K562 (cell line): ENCODE measurements at regions not wholly inside any gene's neighbourhood (a gene's known extent, or its start where the extent isn't known, plus 50 kb on each side); places are given as distances from the start of the nearest gene placed in this dataset.

Experiments used
- GABPB2 ChIP-seq: fragments of 250-450 bp; sonication (Bioruptor Pico); conservative IDR thresholded peaks from 2 replicates; pipeline ENCODE4 v1.5.1; 2021; ENCODE audit warnings: mild to moderate bottlenecking
- TF ChIP-seq, protein P1 (sequence below): fragments of 450-650 bp; IDR thresholded peaks from 2 replicates; pipeline ENCODE4 v1.6.1; 2016; ENCODE audit warnings: mild to moderate bottlenecking, moderate library complexity

DNA sequence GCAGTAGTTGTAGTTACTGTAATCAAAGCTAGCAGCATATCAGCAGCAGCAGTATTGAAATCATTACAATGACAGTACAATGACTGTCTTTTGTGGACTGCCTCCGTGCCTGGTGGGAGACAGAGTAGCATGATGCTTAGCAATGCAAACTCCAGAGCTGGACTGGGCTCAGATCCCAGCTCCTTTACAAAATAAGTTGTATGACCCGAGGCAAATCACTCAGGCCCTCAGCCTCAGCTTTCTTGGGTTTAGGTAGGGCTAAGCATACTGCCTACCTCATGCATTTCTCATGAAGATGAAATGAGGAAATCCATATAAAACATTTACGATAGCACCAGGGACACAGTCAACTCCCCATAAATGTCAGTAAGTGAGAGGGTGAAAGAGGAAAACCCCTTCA is 170.7 kb downstream of the TTC32 start (continued):
- TF ChIP-seq, protein P1, sequence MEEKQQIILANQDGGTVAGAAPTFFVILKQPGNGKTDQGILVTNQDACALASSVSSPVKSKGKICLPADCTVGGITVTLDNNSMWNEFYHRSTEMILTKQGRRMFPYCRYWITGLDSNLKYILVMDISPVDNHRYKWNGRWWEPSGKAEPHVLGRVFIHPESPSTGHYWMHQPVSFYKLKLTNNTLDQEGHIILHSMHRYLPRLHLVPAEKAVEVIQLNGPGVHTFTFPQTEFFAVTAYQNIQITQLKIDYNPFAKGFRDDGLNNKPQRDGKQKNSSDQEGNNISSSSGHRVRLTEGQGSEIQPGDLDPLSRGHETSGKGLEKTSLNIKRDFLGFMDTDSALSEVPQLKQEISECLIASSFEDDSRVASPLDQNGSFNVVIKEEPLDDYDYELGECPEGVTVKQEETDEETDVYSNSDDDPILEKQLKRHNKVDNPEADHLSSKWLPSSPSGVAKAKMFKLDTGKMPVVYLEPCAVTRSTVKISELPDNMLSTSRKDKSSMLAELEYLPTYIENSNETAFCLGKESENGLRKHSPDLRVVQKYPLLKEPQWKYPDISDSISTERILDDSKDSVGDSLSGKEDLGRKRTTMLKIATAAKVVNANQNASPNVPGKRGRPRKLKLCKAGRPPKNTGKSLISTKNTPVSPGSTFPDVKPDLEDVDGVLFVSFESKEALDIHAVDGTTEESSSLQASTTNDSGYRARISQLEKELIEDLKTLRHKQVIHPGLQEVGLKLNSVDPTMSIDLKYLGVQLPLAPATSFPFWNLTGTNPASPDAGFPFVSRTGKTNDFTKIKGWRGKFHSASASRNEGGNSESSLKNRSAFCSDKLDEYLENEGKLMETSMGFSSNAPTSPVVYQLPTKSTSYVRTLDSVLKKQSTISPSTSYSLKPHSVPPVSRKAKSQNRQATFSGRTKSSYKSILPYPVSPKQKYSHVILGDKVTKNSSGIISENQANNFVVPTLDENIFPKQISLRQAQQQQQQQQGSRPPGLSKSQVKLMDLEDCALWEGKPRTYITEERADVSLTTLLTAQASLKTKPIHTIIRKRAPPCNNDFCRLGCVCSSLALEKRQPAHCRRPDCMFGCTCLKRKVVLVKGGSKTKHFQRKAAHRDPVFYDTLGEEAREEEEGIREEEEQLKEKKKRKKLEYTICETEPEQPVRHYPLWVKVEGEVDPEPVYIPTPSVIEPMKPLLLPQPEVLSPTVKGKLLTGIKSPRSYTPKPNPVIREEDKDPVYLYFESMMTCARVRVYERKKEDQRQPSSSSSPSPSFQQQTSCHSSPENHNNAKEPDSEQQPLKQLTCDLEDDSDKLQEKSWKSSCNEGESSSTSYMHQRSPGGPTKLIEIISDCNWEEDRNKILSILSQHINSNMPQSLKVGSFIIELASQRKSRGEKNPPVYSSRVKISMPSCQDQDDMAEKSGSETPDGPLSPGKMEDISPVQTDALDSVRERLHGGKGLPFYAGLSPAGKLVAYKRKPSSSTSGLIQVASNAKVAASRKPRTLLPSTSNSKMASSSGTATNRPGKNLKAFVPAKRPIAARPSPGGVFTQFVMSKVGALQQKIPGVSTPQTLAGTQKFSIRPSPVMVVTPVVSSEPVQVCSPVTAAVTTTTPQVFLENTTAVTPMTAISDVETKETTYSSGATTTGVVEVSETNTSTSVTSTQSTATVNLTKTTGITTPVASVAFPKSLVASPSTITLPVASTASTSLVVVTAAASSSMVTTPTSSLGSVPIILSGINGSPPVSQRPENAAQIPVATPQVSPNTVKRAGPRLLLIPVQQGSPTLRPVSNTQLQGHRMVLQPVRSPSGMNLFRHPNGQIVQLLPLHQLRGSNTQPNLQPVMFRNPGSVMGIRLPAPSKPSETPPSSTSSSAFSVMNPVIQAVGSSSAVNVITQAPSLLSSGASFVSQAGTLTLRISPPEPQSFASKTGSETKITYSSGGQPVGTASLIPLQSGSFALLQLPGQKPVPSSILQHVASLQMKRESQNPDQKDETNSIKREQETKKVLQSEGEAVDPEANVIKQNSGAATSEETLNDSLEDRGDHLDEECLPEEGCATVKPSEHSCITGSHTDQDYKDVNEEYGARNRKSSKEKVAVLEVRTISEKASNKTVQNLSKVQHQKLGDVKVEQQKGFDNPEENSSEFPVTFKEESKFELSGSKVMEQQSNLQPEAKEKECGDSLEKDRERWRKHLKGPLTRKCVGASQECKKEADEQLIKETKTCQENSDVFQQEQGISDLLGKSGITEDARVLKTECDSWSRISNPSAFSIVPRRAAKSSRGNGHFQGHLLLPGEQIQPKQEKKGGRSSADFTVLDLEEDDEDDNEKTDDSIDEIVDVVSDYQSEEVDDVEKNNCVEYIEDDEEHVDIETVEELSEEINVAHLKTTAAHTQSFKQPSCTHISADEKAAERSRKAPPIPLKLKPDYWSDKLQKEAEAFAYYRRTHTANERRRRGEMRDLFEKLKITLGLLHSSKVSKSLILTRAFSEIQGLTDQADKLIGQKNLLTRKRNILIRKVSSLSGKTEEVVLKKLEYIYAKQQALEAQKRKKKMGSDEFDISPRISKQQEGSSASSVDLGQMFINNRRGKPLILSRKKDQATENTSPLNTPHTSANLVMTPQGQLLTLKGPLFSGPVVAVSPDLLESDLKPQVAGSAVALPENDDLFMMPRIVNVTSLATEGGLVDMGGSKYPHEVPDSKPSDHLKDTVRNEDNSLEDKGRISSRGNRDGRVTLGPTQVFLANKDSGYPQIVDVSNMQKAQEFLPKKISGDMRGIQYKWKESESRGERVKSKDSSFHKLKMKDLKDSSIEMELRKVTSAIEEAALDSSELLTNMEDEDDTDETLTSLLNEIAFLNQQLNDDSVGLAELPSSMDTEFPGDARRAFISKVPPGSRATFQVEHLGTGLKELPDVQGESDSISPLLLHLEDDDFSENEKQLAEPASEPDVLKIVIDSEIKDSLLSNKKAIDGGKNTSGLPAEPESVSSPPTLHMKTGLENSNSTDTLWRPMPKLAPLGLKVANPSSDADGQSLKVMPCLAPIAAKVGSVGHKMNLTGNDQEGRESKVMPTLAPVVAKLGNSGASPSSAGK: no peak
- TF ChIP-seq GABPB2: no peak
